Heart left ventricle (tissue), 16 donors: ENCODE measurements at regions not wholly inside any gene's neighbourhood (a gene's known extent, or its start where the extent isn't known, plus 50 kb on each side); places are given as distances from the start of the nearest gene placed in this dataset.

ENCODE experiments used
- ATAC-seq, 4 donors: fragments of 200-7000 bp; cut with Tn5 transposase; one replicate each; pipeline ENCODE4 v1.9.1; 2020 to 2022; ENCODE audit warnings: moderate library complexity in 4 of 4, mild to moderate bottlenecking in 3 of 4, moderate number of reproducible peaks in 1 of 4
- DNase-seq, 5 donors: peaks; one replicate each; pipeline ENCODE4 v3.0.0-alpha.2; 2020
- H3K27ac ChIP-seq, 12 donors: fragments of 200-600 bp; sonication (generic) in 4 of 12; one replicate each; pipeline versions ENCODE4 v1.5.0 to v1.8.0; 2016 to 2022; ENCODE audit warnings: mild to moderate bottlenecking in 2 of 12
- H3K27me3 ChIP-seq, 9 donors: fragments of 200-600 bp; sonication (generic) in 2 of 9; one replicate each; pipeline versions ENCODE4 v1.5.1 to v1.8.0; 2016 to 2022; ENCODE audit warnings: mild to moderate bottlenecking in 3 of 9
- H3K36me3 ChIP-seq, 9 donors: fragments of 200-600 bp; sonication (generic) in 2 of 9; one replicate each; pipeline versions ENCODE4 v1.5.0 to v1.8.0; 2018 to 2022; ENCODE audit warnings: mild to moderate bottlenecking in 2 of 9
- H3K4me1 ChIP-seq, 12 donors: fragments of 200-600 bp; sonication (generic) in 4 of 12; one replicate each; pipeline versions ENCODE4 v1.5.0 to v1.8.0; 2016 to 2022; ENCODE audit warnings: mild to moderate bottlenecking in 3 of 12
- H3K4me3 ChIP-seq, 12 donors: fragments of 200-600 bp; sonication (generic) in 4 of 12; one replicate each; pipeline versions ENCODE4 v1.5.0 to v1.8.0; 2017 to 2022; ENCODE audit warnings: mild to moderate bottlenecking in 9 of 12, moderate library complexity in 4 of 12
- H3K9me3 ChIP-seq, 12 donors: fragments of 200-600 bp; sonication (generic) in 4 of 12; one replicate each; pipeline versions ENCODE4 v1.5.0 to v1.8.0; 2016 to 2022; ENCODE audit warnings: mild to moderate bottlenecking in 1 of 12
- POLR2A ChIP-seq, 2 donors: fragments of 450-650 bp; IDR thresholded peaks; one replicate each; pipeline ENCODE4 v1.6.1; 2017; ENCODE audit warnings: antibody characterized with exemption in 2 of 2, mild to moderate bottlenecking in 2 of 2, moderate library complexity in 2 of 2
- WGBS, 4 donors: extraction: QIAGEN DNeasy Blood & Tissue Kit in 2 of 4; methylation state at CpG; one replicate each; pipeline versions ENCODE4 v1.1.5 to v1.1.7; 2013 to 2018; 5-methylcytosine and 5-hydroxymethylcytosine counted together
- intact Hi-C, 10 donors: fragments of 100-400 bp; cut with DNase I; formaldehyde crosslinking; loops; one replicate each; pipeline versions ENCODE4 v1.11.1 to v1.14.2; 2022
- TF ChIP-seq, protein P1 (sequence below), 12 donors: fragments of 200-600 bp; sonication (generic) in 4 of 12; IDR thresholded peaks; one replicate each; pipeline versions ENCODE4 v1.5.0 to v1.8.0; 2018 to 2022; ENCODE audit warnings: antibody characterized with exemption in 12 of 12, mild to moderate bottlenecking in 5 of 12
- donor health status: ischemic (EF 13 %, LVEDD 7.1; RV severe dilation, severe dysfunction).
- donor health status: healthy with polysubstance abuse.
- donor health status: DM: no; HTN: yes; CAD: no.
- donor health status: DM: no; HTN: no; CAD: no.
- donor health status: ischemic (EF 25% LVEDD 6.9; RV normal size, moderate dysfunction).
- donor health status: ischemic (EF 25% LVEDD 5.7; RV mildly dilated, moderate dysfunction).
- donor health status: healthy.
- donor health status: DM: yes; HTN: yes; CAD: no.
- donor health status: ischemic (EF 35%, LVEDD 5.7; RV mildly dilated, moderate dysfunction).
- donor health status: nonischemic (EF 11% LVEDD 7.7; RV severe dilation, severe dysfunction).
- donor health status: DM: yes; HTN: yes; CAD: no.
- donor health status: PGD.
- donor health status: ischemic (EF 29% LVEDD 5.4; RV normal size, mild dysfunction).
- donor health status: nonischemic (EF 23%, LVEDD 6.1; RV moderate dilation, normal function).

DNA sequence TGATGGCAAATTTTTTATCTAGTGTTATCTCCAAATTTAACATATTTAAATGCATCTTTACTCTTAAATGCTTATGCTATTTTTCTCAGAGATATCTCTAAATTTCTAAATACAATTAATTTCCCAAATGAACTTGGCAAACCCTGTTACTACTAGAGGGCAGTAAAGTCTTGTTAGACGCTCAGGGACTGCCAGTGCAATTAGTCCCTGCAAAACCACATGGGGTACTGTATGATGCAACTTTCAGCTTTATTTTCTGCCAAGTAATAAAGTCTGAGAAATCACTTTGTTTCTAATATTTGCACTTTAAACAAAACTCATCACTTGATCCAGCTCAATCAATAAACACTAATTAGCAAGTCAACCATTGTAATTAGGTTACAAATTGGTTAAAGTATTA, 76.0 kb upstream of the ADGRB3 start:
- no peak overlapping the region for H3K4me3 ChIP-seq
- intact Hi-C loops, result no loop called here
- TF ChIP-seq, protein P1, sequence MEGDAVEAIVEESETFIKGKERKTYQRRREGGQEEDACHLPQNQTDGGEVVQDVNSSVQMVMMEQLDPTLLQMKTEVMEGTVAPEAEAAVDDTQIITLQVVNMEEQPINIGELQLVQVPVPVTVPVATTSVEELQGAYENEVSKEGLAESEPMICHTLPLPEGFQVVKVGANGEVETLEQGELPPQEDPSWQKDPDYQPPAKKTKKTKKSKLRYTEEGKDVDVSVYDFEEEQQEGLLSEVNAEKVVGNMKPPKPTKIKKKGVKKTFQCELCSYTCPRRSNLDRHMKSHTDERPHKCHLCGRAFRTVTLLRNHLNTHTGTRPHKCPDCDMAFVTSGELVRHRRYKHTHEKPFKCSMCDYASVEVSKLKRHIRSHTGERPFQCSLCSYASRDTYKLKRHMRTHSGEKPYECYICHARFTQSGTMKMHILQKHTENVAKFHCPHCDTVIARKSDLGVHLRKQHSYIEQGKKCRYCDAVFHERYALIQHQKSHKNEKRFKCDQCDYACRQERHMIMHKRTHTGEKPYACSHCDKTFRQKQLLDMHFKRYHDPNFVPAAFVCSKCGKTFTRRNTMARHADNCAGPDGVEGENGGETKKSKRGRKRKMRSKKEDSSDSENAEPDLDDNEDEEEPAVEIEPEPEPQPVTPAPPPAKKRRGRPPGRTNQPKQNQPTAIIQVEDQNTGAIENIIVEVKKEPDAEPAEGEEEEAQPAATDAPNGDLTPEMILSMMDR (IDR thresholded peaks at IDR 0.05), result peak in 1 of 12 donors; percentile 6
- TF ChIP-seq POLR2A (IDR thresholded peaks at IDR 0.05), result no peak
- no peaks in the 10 kb centered on the region for H3K27me3 ChIP-seq
- H3K27ac ChIP-seq, result no peak overlapping the region
- 10 to 26% (median 19%) methylated on average over 1 of the region's 1 CpG for WGBS, 4 donors
- no peaks in the 10 kb centered on the region for H3K4me1 ChIP-seq
- H3K36me3 ChIP-seq, result no peaks in the 10 kb centered on the region
- ATAC-seq (no peak), DNase-seq (no peak)
- H3K9me3 ChIP-seq, result no peaks in the 10 kb centered on the region

- ATAC-seq, result no peak
- no peak for DNase-seq
- H3K4me1 ChIP-seq, result no peaks in the 10 kb centered on the region
- TF ChIP-seq, protein P1 (IDR thresholded peaks at IDR 0.05), result no peak
- TF ChIP-seq POLR2A (IDR thresholded peaks at IDR 0.05), result no peak
- no peak overlapping the region for H3K4me3 ChIP-seq
- H3K9me3 ChIP-seq, result peaks cover 0 to 10% (median 0%) of the 10 kb centered on the region in 12 donors
- intact Hi-C loops, result no loop called here
- no peak overlapping the region for H3K27ac ChIP-seq
- H3K27me3 ChIP-seq, result no peaks in the 10 kb centered on the region
- no peaks in the 10 kb centered on the region for H3K36me3 ChIP-seq
- 57 to 66% (median 59%) methylated on average over 1 of the region's 1 CpG for WGBS, 4 donors
These were observed 88.5 kb upstream of the ADGRB3 start for GRCh38 chr6:68546620-68547019.

GRCh38 chr6:68544450-68544849, 90.6 kb upstream of the ADGRB3 start:
- WGBS, 4 donors, result 45 to 85% (median 55%) methylated on average over 3 of the region's 3 CpGs
- Histone ChIP-seq H3K27ac (no peak overlapping the region), H3K4me3 (no peak overlapping the region), H3K4me1 (no peaks in the 10 kb centered on the region), H3K27me3 (no peaks in the 10 kb centered on the region), H3K36me3 (no peaks in the 10 kb centered on the region), H3K9me3 (peaks cover 0 to 10% (median 0%) of the 10 kb centered on the region in 12 donors)
- no peak for ATAC-seq
- no peak for DNase-seq
- no peak for TF ChIP-seq POLR2A (IDR thresholded peaks at IDR 0.05)
- TF ChIP-seq, protein P1 (IDR thresholded peaks at IDR 0.05), result no peak
- intact Hi-C loops, result no loop called here

DNA sequence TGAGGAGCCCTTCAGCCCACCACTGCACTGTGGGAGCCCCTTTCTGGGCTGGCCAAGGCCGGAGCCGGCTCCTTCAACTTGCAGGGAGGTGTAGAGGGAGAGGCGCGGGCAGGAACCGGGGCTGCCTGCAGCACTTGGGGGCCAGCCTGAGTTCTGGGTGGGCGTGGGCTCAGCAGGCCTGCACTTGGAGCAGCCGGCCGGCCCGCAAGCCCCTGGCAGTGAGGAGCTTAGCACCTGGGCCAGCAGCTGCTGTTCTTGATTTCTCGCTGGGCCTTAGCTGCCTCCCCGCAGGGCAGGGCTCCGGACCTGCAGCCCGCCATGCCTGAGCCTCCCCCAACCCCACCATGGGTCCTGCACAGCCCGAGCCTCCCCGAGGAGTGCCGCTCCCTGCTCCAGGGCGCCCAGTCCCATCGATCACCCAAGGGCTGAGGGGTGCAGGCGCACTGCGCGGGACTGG, 101.7 kb upstream of the ADGRB3 start:
- peak in 1 of 5 donors; percentile 48 for DNase-seq
- intact Hi-C loops, result no loop called here
- H3K4me3 ChIP-seq, result no peak overlapping the region
- H3K9me3 ChIP-seq, result peaks cover 0 to 2% (median 0%) of the 10 kb centered on the region in 12 donors
- no peak overlapping the region for H3K27ac ChIP-seq
- H3K36me3 ChIP-seq, result no peaks in the 10 kb centered on the region
- ATAC-seq, result no peak
- H3K27me3 ChIP-seq, result no peaks in the 10 kb centered on the region
- TF ChIP-seq, protein P1 (IDR thresholded peaks at IDR 0.05), result no peak
- no peak for TF ChIP-seq POLR2A (IDR thresholded peaks at IDR 0.05)
- 82 to 93% (median 89%) methylated on average over 2 to 21 of the region's 21 CpGs for WGBS, 4 donors
- no peaks in the 10 kb centered on the region for H3K4me1 ChIP-seq
